Progenitor cell of endocrine pancreas (in vitro differentiated cells): ENCODE measurements at regions not wholly inside any gene's neighbourhood (a gene's known extent, or its start where the extent isn't known, plus 50 kb on each side); places are given as distances from the start of the nearest gene placed in this dataset.

Experiments
- DNase-seq: peaks from one replicate; pipeline ENCODE4 v3.0.0; 2021; ENCODE audit warnings: low spot score; ENCODE audit not compliant: unreplicated experiment
- H3K27ac Mint-ChIP-seq: 2 replicates; pipeline ENCODE4 v1.8.0; 2021; ENCODE audit warnings: mild to moderate bottlenecking, moderate library complexity, mixed read lengths
- H3K27me3 Mint-ChIP-seq: 2 replicates; pipeline ENCODE4 v1.8.0; 2021; ENCODE audit warnings: mixed read lengths
- H3K36me3 Mint-ChIP-seq: 2 replicates; pipeline ENCODE4 v1.8.0; 2022; ENCODE audit warnings: mixed read lengths; ENCODE audit not compliant: insufficient read depth
- H3K4me1 Mint-ChIP-seq: 2 replicates; pipeline ENCODE4 v1.8.0; 2021; ENCODE audit warnings: low read depth, mixed read lengths
- H3K4me3 Mint-ChIP-seq: 2 replicates; pipeline ENCODE4 v1.8.0; 2021; ENCODE audit warnings: low read depth, mild to moderate bottlenecking, moderate library complexity, mixed read lengths
- H3K9me3 Mint-ChIP-seq: 2 replicates; pipeline ENCODE4 v1.8.0; 2021; ENCODE audit warnings: low read depth, mixed read lengths
- TF ChIP-seq, protein P1 (sequence below): fragments of 200-600 bp; sonication (generic); IDR thresholded peaks from one replicate; pipeline ENCODE4 v1.5.0; 2021; ENCODE audit warnings: antibody characterized with exemption, mild to moderate bottlenecking; ENCODE audit not compliant: unreplicated experiment

DNA sequence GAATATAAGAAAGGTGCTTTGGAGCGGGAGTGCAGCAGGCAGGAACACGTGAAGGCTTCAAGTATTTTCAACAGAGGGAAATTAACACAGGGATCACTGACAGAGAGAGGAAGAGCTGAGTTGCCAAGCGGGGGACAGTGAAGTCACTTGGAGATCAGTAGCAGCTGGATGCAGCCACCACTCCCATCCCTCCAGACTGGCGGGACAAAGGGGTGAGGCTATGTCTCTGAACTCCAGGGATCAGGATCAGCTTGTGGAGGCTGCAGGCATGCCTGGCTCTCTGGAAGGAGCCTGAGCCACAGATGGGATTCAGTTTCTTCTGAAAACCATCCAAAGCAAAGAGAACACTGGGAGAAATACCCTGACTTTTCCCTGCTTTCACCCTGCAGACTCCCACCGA lies 113.7 kb upstream of the IRX3 start:
- no peaks in the 10 kb centered on the region for H3K36me3 Mint-ChIP-seq
- H3K27ac Mint-ChIP-seq: no peak overlapping the region
- peaks cover 39% of the 10 kb centered on the region for H3K27me3 Mint-ChIP-seq
- TF ChIP-seq, protein P1, sequence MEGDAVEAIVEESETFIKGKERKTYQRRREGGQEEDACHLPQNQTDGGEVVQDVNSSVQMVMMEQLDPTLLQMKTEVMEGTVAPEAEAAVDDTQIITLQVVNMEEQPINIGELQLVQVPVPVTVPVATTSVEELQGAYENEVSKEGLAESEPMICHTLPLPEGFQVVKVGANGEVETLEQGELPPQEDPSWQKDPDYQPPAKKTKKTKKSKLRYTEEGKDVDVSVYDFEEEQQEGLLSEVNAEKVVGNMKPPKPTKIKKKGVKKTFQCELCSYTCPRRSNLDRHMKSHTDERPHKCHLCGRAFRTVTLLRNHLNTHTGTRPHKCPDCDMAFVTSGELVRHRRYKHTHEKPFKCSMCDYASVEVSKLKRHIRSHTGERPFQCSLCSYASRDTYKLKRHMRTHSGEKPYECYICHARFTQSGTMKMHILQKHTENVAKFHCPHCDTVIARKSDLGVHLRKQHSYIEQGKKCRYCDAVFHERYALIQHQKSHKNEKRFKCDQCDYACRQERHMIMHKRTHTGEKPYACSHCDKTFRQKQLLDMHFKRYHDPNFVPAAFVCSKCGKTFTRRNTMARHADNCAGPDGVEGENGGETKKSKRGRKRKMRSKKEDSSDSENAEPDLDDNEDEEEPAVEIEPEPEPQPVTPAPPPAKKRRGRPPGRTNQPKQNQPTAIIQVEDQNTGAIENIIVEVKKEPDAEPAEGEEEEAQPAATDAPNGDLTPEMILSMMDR: no peak
- no peaks in the 10 kb centered on the region for H3K9me3 Mint-ChIP-seq
- H3K4me1 Mint-ChIP-seq: peaks cover 1% of the 10 kb centered on the region
- DNase-seq: no peak
- no peak overlapping the region for H3K4me3 Mint-ChIP-seq

DNA sequence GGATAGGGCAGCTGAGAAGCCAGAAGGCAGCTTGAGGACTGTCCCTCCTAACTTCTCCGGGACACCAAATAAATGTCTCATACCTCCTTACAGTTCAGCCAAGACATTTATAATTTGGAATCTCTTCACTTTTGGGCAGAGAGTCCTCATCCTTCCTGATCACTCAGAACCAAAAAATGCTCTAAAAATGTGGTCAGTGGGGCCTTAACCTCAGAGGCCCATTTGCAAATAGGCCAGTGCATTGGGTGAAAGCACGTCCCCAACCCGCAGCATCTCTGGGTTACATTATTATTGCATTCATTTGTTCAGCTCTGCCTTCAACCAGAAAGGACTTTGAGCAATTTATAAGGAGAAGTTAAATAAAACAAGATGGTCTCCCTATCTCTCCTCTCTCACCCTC lies 112.4 kb upstream of the IRX3 start:
- Mint-ChIP-seq H3K4me3 (no peak overlapping the region), H3K4me1 (peaks cover 1% of the 10 kb centered on the region), H3K36me3 (no peaks in the 10 kb centered on the region), H3K9me3 (no peaks in the 10 kb centered on the region), H3K27me3 (peaks cover 39% of the 10 kb centered on the region), H3K27ac (no peak overlapping the region)
- TF ChIP-seq, protein P1: no peak
- no peak for DNase-seq

DNA sequence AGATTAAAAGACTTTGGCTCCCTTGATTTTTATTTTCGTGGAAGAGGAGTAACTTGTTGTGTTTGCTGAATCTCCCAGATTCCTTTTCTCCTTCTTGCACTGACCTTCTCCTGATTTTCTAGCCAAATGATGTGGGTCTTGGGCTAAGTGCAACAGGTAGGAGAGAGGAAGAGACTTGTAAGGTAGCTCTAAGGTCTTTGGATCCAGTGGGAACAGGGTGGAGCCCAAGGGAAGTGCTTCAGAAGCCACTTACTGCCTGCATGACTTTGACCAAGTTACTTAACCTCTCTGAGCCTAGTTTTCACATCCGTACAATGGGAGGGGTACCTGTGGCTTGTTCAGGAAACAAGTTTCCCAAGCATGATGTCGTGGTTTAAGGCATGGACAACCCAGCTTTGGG lies 111.3 kb upstream of the IRX3 start:
- no peaks in the 10 kb centered on the region for H3K36me3 Mint-ChIP-seq
- H3K4me3 Mint-ChIP-seq: no peak overlapping the region
- peaks cover 1% of the 10 kb centered on the region for H3K4me1 Mint-ChIP-seq
- peaks cover 34% of the 10 kb centered on the region for H3K27me3 Mint-ChIP-seq
- TF ChIP-seq, protein P1: no peak
- H3K27ac Mint-ChIP-seq: no peak overlapping the region
- no peak for DNase-seq
- H3K9me3 Mint-ChIP-seq: no peaks in the 10 kb centered on the region

DNA sequence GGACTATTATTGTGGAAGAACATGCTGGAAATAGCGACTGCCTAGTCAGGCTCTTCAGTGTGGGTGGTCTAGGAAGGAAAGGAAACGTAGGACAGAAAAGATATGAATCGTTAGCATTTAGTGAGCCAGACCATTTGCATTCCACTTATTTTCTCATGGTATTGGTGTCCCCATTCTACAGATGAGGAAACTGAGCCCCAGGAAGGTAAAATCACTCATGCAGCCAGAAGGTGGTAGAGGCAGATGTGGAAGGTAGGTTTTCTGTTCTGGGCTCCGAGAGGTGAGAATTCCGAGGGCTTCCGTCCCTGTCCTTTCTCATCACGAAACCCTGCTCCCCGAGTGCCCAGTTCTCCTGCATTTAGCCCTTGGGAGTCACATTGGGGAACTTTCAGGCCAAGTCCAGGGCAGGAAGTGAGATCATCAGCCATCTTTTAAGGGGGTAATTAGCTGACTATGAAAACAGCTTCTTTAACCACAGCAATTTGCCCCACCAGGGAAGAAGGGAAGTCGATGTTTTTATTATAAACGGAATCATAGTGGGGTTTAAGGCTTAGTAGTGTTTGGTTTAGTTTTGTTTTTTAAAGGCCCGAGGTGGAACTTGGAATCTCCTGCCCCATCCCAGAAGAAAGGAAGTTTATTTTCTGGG lies 110.7 kb upstream of the IRX3 start:
- no peak overlapping the region for H3K27ac Mint-ChIP-seq
- H3K4me3 Mint-ChIP-seq: no peak overlapping the region
- H3K9me3 Mint-ChIP-seq: no peaks in the 10 kb centered on the region
- no peaks in the 10 kb centered on the region for H3K36me3 Mint-ChIP-seq
- H3K4me1 Mint-ChIP-seq: peaks cover 1% of the 10 kb centered on the region
- H3K27me3 Mint-ChIP-seq: peaks cover 31% of the 10 kb centered on the region
- no peak for DNase-seq
- TF ChIP-seq, protein P1: no peak

DNA sequence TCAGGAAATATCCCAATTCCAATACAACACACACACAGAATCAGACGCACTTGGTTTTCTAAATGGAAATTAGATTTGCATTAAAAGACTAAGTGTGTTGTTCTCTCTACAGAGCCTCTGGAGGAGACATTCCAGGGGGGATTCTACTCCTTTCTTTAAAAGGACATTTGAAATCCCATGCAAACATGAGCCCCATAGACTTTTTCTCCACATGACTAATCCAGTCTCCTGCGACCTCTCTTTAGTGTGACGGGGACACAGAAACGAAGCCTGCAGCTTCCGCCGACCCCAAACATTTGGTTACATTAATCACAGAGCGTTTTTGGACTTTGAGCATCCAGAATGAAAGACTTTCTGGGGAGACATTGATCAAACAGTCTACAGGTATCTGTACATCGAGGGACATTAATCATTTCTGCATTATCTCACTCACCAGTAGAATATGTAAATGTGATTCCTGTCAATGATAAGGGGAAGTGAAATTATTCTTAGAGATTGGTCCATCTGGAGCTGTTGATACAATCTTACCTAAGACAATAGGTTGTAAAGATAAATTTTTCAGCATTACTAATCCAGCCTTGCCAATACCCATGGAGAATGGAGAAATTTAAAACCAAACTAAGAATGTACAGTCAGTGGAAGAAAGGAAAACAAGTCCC lies 103.4 kb upstream of the IRX3 start:
- Mint-ChIP-seq H3K4me3 (no peak overlapping the region), H3K27me3 (peaks cover 11% of the 10 kb centered on the region), H3K4me1 (peaks cover 4% of the 10 kb centered on the region), H3K9me3 (no peaks in the 10 kb centered on the region), H3K36me3 (no peaks in the 10 kb centered on the region), H3K27ac (no peak overlapping the region)
- TF ChIP-seq, protein P1: no peak
- no peak for DNase-seq
